ENCODE measurements at regions not wholly inside any gene's neighbourhood (a gene's known extent, or its start where the extent isn't known, plus 50 kb on each side); places are given as distances from the start of the nearest gene placed in this dataset.

DNA sequence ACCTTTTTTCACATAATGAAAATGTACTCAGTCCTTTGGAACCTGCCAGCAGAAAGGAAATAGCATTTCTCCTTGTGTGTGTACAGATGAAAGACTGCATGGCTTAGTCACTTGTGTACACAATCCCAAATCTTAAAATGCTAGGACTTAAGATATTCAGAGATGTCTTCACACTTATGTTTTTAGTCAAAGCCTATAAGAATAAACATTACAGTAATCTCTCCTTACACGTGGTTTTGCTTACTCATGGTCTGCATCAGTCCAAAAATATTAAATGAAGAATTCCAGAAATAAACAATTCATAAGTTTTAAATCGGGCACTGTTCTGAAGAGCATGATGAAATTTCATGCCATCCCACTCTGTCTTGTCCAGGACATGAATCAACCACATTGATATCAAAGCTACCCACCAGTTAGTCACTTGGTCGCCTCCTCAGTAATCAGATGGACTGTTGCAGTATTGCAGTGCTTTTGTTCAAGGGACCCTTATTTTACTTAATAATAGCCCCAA, 75.7 kb upstream of the RRP15 start:
- Histone ChIP-seq H4K20me1 (ENCODE audit: insufficient read depth, low read length, poor library complexity, severe bottlenecking) (no peaks in the 10 kb centered on the region), H3K9ac (ENCODE audit: low read depth, low read length, poor library complexity, severe bottlenecking) (no peak overlapping the region), H3K79me2 (ENCODE audit: insufficient read depth, low read length) (no peaks in the 10 kb centered on the region), H3K9me2 (replicated peaks; ENCODE audit: low read depth, low read length) (no peaks in the 10 kb centered on the region), H2AFZ (ENCODE audit: low read length) (no peak overlapping the region), H3K36me3 (ENCODE audit: insufficient read depth, low read length) (no peaks in the 10 kb centered on the region), H3K4me3 (ENCODE audit: low read length, poor library complexity, severe bottlenecking) (no peak overlapping the region), H3K9me3 (ENCODE audit: insufficient read depth, low read depth, low read length) (no peaks in the 10 kb centered on the region), H3F3A (ENCODE audit: low read depth) (no peaks in the 10 kb centered on the region), H3K27me3 (ENCODE audit: insufficient read depth, low read length, poor library complexity, severe bottlenecking) (no peaks in the 10 kb centered on the region), H3K4me2 (ENCODE audit: low read depth, low read length, poor library complexity, severe bottlenecking) (no peak overlapping the region), H3K4me1 (ENCODE audit: insufficient read depth, low read length, poor library complexity, severe bottlenecking) (no peaks in the 10 kb centered on the region)
- TF ChIP-seq, protein P1, sequence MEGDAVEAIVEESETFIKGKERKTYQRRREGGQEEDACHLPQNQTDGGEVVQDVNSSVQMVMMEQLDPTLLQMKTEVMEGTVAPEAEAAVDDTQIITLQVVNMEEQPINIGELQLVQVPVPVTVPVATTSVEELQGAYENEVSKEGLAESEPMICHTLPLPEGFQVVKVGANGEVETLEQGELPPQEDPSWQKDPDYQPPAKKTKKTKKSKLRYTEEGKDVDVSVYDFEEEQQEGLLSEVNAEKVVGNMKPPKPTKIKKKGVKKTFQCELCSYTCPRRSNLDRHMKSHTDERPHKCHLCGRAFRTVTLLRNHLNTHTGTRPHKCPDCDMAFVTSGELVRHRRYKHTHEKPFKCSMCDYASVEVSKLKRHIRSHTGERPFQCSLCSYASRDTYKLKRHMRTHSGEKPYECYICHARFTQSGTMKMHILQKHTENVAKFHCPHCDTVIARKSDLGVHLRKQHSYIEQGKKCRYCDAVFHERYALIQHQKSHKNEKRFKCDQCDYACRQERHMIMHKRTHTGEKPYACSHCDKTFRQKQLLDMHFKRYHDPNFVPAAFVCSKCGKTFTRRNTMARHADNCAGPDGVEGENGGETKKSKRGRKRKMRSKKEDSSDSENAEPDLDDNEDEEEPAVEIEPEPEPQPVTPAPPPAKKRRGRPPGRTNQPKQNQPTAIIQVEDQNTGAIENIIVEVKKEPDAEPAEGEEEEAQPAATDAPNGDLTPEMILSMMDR (conservative IDR thresholded peaks at IDR 0.05; ENCODE audit: low read length), result no peak
- TF ChIP-seq EZH2phosphoT487 (IDR thresholded peaks at IDR 0.05; ENCODE audit: borderline replicate concordance), result no peak

DNA sequence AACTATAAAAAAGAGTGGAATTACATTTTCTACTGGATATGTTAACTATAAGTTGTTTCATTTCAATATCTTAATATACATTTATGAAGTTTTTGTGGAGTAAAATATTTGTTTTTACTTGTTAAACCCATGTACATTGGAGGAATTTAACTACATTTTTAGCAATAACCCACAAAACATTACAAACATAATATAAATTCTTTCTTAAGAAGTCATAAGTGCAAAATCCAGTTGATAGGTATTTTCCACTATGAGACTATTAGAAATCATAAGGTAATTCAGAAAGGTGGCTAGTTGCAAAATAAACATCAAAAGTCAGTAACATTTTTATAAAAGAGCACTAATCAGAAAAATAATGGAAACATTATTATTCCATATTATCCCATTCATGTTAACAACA, 73.9 kb upstream of the RRP15 start:
- Histone ChIP-seq H3K9ac (ENCODE audit: low read depth, low read length, poor library complexity, severe bottlenecking) (no peak overlapping the region), H3K9me3 (ENCODE audit: insufficient read depth, low read depth, low read length) (no peaks in the 10 kb centered on the region), H3K4me2 (ENCODE audit: low read depth, low read length, poor library complexity, severe bottlenecking) (no peak overlapping the region)

DNA sequence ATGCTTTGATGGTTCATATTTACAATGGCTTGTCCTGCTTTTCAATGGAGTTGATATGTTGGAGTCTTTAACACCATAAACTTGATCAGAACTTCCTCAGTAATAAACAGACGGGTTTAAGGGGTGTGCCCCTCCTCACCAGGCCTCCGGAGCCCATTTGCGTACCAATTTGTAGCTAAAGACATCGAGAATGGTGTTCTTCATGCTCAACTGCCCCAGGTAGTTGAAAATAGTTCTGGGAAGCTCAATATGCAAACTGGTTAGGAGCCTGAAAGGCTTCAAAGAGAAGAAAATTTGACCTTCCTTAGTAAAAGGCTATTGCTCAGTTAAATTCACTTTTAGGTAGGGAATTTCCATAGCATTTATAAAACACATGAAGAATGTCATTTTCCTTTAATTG, 68.1 kb upstream of the RRP15 start:
- H3K4me1 ChIP-seq (ENCODE audit: insufficient read depth, low read length, poor library complexity, severe bottlenecking), result no peaks in the 10 kb centered on the region
- H3K9me3 ChIP-seq (ENCODE audit: insufficient read depth, low read depth, low read length), result no peaks in the 10 kb centered on the region
- no peak overlapping the region for H3K4me2 ChIP-seq (ENCODE audit: low read depth, low read length, poor library complexity, severe bottlenecking)
- H2AFZ ChIP-seq (ENCODE audit: low read length), result no peak overlapping the region
- H3F3A ChIP-seq (ENCODE audit: low read depth), result no peaks in the 10 kb centered on the region
- no peaks in the 10 kb centered on the region for H3K36me3 ChIP-seq (ENCODE audit: insufficient read depth, low read length)
- H3K27me3 ChIP-seq (ENCODE audit: insufficient read depth, low read length, poor library complexity, severe bottlenecking), result no peaks in the 10 kb centered on the region
- H3K9ac ChIP-seq (ENCODE audit: low read depth, low read length, poor library complexity, severe bottlenecking), result no peak overlapping the region
- H4K20me1 ChIP-seq (ENCODE audit: insufficient read depth, low read length, poor library complexity, severe bottlenecking), result no peaks in the 10 kb centered on the region
- TF ChIP-seq EZH2phosphoT487 (IDR thresholded peaks at IDR 0.05; ENCODE audit: borderline replicate concordance), result no peak
- TF ChIP-seq, protein P1 (conservative IDR thresholded peaks at IDR 0.05; ENCODE audit: low read length), result no peak
- H3K79me2 ChIP-seq (ENCODE audit: insufficient read depth, low read length), result no peaks in the 10 kb centered on the region
- H3K9me2 ChIP-seq (replicated peaks; ENCODE audit: low read depth, low read length), result no peaks in the 10 kb centered on the region
- H3K4me3 ChIP-seq (ENCODE audit: low read length, poor library complexity, severe bottlenecking), result no peak overlapping the region

More for the DNA sequence above, 73.9 kb upstream of the RRP15 start:
- H3K9me2 ChIP-seq (replicated peaks; ENCODE audit: low read depth, low read length), result no peaks in the 10 kb centered on the region
- no peaks in the 10 kb centered on the region for H3K27me3 ChIP-seq (ENCODE audit: insufficient read depth, low read length, poor library complexity, severe bottlenecking)
- H3F3A ChIP-seq (ENCODE audit: low read depth), result no peaks in the 10 kb centered on the region
- H4K20me1 ChIP-seq (ENCODE audit: insufficient read depth, low read length, poor library complexity, severe bottlenecking), result no peaks in the 10 kb centered on the region
- no peaks in the 10 kb centered on the region for H3K79me2 ChIP-seq (ENCODE audit: insufficient read depth, low read length)
- no peaks in the 10 kb centered on the region for H3K4me1 ChIP-seq (ENCODE audit: insufficient read depth, low read length, poor library complexity, severe bottlenecking)
- TF ChIP-seq EZH2phosphoT487 (IDR thresholded peaks at IDR 0.05; ENCODE audit: borderline replicate concordance), result no peak
- H3K4me3 ChIP-seq (ENCODE audit: low read length, poor library complexity, severe bottlenecking), result no peak overlapping the region
- H3K36me3 ChIP-seq (ENCODE audit: insufficient read depth, low read length), result no peaks in the 10 kb centered on the region
- H2AFZ ChIP-seq (ENCODE audit: low read length), result no peak overlapping the region

DNA sequence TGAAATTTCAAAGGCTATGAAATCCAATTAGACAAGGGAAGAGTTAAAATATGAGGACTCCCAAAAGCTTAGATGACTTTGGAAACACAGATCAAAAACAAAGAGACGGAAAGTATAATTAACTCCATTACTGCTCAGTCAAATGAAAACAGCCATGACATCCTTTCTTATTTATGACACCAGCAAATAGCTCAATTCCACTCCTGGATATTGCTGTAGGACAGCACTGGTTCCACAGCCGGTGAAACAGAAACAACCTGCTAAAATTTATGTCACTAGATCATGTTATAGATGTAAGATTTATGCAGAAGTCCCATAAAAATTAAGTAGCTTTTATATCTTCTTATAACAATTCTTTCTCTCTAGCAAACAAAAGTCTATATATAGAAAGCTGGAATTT, 65.6 kb upstream of the RRP15 start:
- Histone ChIP-seq H3F3A (ENCODE audit: low read depth) (no peaks in the 10 kb centered on the region), H3K9ac (ENCODE audit: low read depth, low read length, poor library complexity, severe bottlenecking) (no peak overlapping the region), H3K4me2 (ENCODE audit: low read depth, low read length, poor library complexity, severe bottlenecking) (no peak overlapping the region), H3K36me3 (ENCODE audit: insufficient read depth, low read length) (no peaks in the 10 kb centered on the region), H3K4me1 (ENCODE audit: insufficient read depth, low read length, poor library complexity, severe bottlenecking) (no peaks in the 10 kb centered on the region), H2AFZ (ENCODE audit: low read length) (no peak overlapping the region), H3K4me3 (ENCODE audit: low read length, poor library complexity, severe bottlenecking) (no peak overlapping the region), H3K79me2 (ENCODE audit: insufficient read depth, low read length) (no peaks in the 10 kb centered on the region), H3K27me3 (ENCODE audit: insufficient read depth, low read length, poor library complexity, severe bottlenecking) (no peaks in the 10 kb centered on the region), H3K9me2 (replicated peaks; ENCODE audit: low read depth, low read length) (no peaks in the 10 kb centered on the region), H4K20me1 (ENCODE audit: insufficient read depth, low read length, poor library complexity, severe bottlenecking) (no peaks in the 10 kb centered on the region), H3K9me3 (ENCODE audit: insufficient read depth, low read depth, low read length) (no peaks in the 10 kb centered on the region)
- TF ChIP-seq, protein P1 (conservative IDR thresholded peaks at IDR 0.05; ENCODE audit: low read length), result no peak
- no peak for TF ChIP-seq EZH2phosphoT487 (IDR thresholded peaks at IDR 0.05; ENCODE audit: borderline replicate concordance)

Measured in Loucy (cell line).